SK-N-SH (cell line): ENCODE measurements at regions not wholly inside any gene's neighbourhood (a gene's known extent, or its start where the extent isn't known, plus 50 kb on each side); places are given as distances from the start of the nearest gene placed in this dataset.

Source experiments
- CTCF ChIA-PET: fragments of 300-600, 350-600 bp; formaldehyde crosslinking; extraction: SDS; loops from one replicate; lab custom pipeline; 2021; lab: Yijun Ruan, JAX
- POLR2A ChIA-PET: fragments of 350-600 bp; sonication (Branson Sonifier 250); formaldehyde crosslinking; extraction: SDS; loops from one replicate; lab custom pipeline; 2020; ENCODE audit warnings: antibody characterized with exemption, inconsistent platforms; lab: Yijun Ruan, JAX
- DNase-seq: peaks from one replicate; pipeline ENCODE4 v3.0.0; 2012
- H2AFZ ChIP-seq: fragments of 200-600 bp; sonication (generic); 2 replicates; pipeline ENCODE4 v1.8.1; 2016; ENCODE audit warnings: antibody characterized with exemption, mild to moderate bottlenecking, low read depth
- H3F3A ChIP-seq: fragments of 200-600 bp; sonication (generic); replicated peaks from 2 replicates; pipeline ENCODE3; 2016; ENCODE audit warnings: antibody characterized with exemption, mild to moderate bottlenecking; ENCODE audit not compliant: insufficient read depth
- H3K27ac ChIP-seq, 2 experiments: fragments of 200-500 bp in 1 of 2; fragments of 200-600 bp in 1 of 2; sonication (Bioruptor generic) in 1 of 2; sonication (generic), shearing (Covaris generic) in 1 of 2; 2 replicates each; pipeline versions ENCODE4 v1.5.1 to v1.6.1; 2014 to 2016; ENCODE audit warnings: low read depth in 2 of 2, inconsistent platforms in 1 of 2, low read length in 1 of 2, mild to moderate bottlenecking in 1 of 2, mixed read lengths in 1 of 2
- H3K27me3 ChIP-seq: fragments of 200-600 bp; sonication (generic), shearing (Covaris generic); 2 replicates; pipeline ENCODE4 v1.6.1; 2016; ENCODE audit warnings: mixed run types; ENCODE audit not compliant: insufficient read depth
- H3K36me3 ChIP-seq, 2 experiments: fragments of 200-500 bp in 1 of 2; fragments of 200-600 bp in 1 of 2; sonication (Bioruptor generic) in 1 of 2; sonication (generic) in 1 of 2; replicated peaks in 1 of 2; 2 replicates each; pipeline versions ENCODE3 to v1.5.1; 2014 to 2016; ENCODE audit warnings: low read length in 1 of 2, mild to moderate bottlenecking in 1 of 2; ENCODE audit not compliant: insufficient read depth in 2 of 2, control insufficient read depth in 1 of 2
- H3K4me1 ChIP-seq, 2 experiments: fragments of 200-500 bp in 1 of 2; fragments of 200-600 bp in 1 of 2; sonication (Bioruptor generic) in 1 of 2; sonication (generic), shearing (Covaris generic) in 1 of 2; 2 replicates each; pipeline versions ENCODE4 v1.5.1 to v1.6.1; 2014 to 2016; ENCODE audit warnings: low read depth in 1 of 2, low read length in 1 of 2, mixed run types in 1 of 2; ENCODE audit not compliant: insufficient read depth in 2 of 2, control insufficient read depth in 1 of 2
- H3K4me2 ChIP-seq: fragments of 200-600 bp; sonication (generic), shearing (Covaris generic); 2 replicates; pipeline ENCODE4 v1.6.1; 2017; ENCODE audit warnings: mixed run types
- H3K4me3 ChIP-seq, 2 experiments: fragments of 200-500 bp in 1 of 2; fragments of 200-600 bp in 1 of 2; sonication (Bioruptor generic) in 1 of 2; sonication (generic), shearing (Covaris generic) in 1 of 2; 2 replicates each; pipeline versions ENCODE4 v1.5.1 to v1.8.1; 2014 to 2016; ENCODE audit warnings: low read depth in 2 of 2, inconsistent platforms in 1 of 2, low read length in 1 of 2, mild to moderate bottlenecking in 1 of 2, mixed read lengths in 1 of 2, moderate library complexity in 1 of 2
- H3K79me2 ChIP-seq: fragments of 200-600 bp; sonication (generic); 2 replicates; pipeline ENCODE4 v1.8.1; 2017; ENCODE audit warnings: mild to moderate bottlenecking; ENCODE audit not compliant: insufficient read depth
- H3K9ac ChIP-seq: fragments of 200-600 bp; sonication (generic); 2 replicates; pipeline ENCODE4 v1.6.1; 2017; ENCODE audit warnings: mixed run types
- H3K9me2 ChIP-seq: fragments of 200-600 bp; sonication (generic); 2 replicates; pipeline ENCODE4 v1.6.1; 2017; ENCODE audit warnings: mixed run types
- H3K9me3 ChIP-seq: fragments of 200-600 bp; sonication (generic); 2 replicates; pipeline ENCODE4 v1.6.1; 2017; ENCODE audit warnings: mixed run types, mild to moderate bottlenecking, moderate library complexity
- H4K20me1 ChIP-seq: fragments of 200-600 bp; sonication (generic); 2 replicates; pipeline ENCODE4 v1.6.1; 2017; ENCODE audit warnings: mild to moderate bottlenecking, mixed run types; ENCODE audit not compliant: insufficient read depth
- EZH2phosphoT487 ChIP-seq: fragments of 200-600 bp; sonication (generic); IDR thresholded peaks from 2 replicates; pipeline ENCODE4 v1.6.1; 2017; ENCODE audit warnings: low read depth, mixed run types, mild to moderate bottlenecking, antibody characterized with exemption, moderate library complexity, borderline replicate concordance
- FOSL2 ChIP-seq: IDR thresholded peaks from 2 replicates; pipeline ENCODE4 v1.4.0; 2012; ENCODE audit warnings: low read depth, mild to moderate bottlenecking, moderate library complexity, borderline replicate concordance
- FOXJ3 ChIP-seq: sonication (generic); formaldehyde crosslinking; IDR thresholded peaks from 2 replicates; pipeline ENCODE4 v1.5.1; 2020; ENCODE audit warnings: mild to moderate bottlenecking, missing genetic modification reagents
- GATA2 ChIP-seq: sonication (generic); formaldehyde crosslinking; IDR thresholded peaks from 2 replicates; pipeline ENCODE4 v1.5.0; 2020; ENCODE audit warnings: mild to moderate bottlenecking, missing genetic modification reagents
- IRF3 ChIP-seq: fragments of 150-350 bp; IDR thresholded peaks from 2 replicates; pipeline ENCODE4 v1.6.1; 2016; ENCODE audit warnings: mild to moderate bottlenecking, low read depth, low read length
- REST ChIP-seq: IDR thresholded peaks from 2 replicates; pipeline ENCODE4 v1.6.1; 2012; ENCODE audit warnings: mild to moderate bottlenecking, low read depth, low read length, moderate library complexity
- RFX5 ChIP-seq: IDR thresholded peaks from 2 replicates; pipeline ENCODE4 v1.6.1; 2012; ENCODE audit warnings: mild to moderate bottlenecking, improper control_type of control experiment, low read length
- TCF12 ChIP-seq: IDR thresholded peaks from 2 replicates; pipeline ENCODE4 v1.4.0; 2012
- WGBS: methylation state at CpG from one replicate; pipeline ENCODE4 v1.1.6; 2017; ENCODE audit warnings: low lambda C conversion rate; 5-methylcytosine and 5-hydroxymethylcytosine counted together
- TF ChIP-seq, protein P1 (sequence below): fragments of 200-600 bp; sonication (generic); IDR thresholded peaks from 2 replicates; pipeline ENCODE4 v1.6.1; 2017; ENCODE audit warnings: antibody characterized with exemption, mild to moderate bottlenecking, moderate library complexity
- TF ChIP-seq, protein P2 (sequence below): IDR thresholded peaks from 2 replicates; pipeline ENCODE4 v1.4.0; 2012; ENCODE audit warnings: low read depth

- H3K27ac ChIP-seq = no peak overlapping the region
- H3K9me2 ChIP-seq = no peaks in the 10 kb centered on the region
- no peaks in the 10 kb centered on the region for H3K27me3 ChIP-seq
- TF ChIP-seq GATA2 (CRISPR knock-in tag) (no peak), RFX5 (no peak), TCF12 (no peak), FOSL2 (no peak)
- TF ChIP-seq, protein P1, sequence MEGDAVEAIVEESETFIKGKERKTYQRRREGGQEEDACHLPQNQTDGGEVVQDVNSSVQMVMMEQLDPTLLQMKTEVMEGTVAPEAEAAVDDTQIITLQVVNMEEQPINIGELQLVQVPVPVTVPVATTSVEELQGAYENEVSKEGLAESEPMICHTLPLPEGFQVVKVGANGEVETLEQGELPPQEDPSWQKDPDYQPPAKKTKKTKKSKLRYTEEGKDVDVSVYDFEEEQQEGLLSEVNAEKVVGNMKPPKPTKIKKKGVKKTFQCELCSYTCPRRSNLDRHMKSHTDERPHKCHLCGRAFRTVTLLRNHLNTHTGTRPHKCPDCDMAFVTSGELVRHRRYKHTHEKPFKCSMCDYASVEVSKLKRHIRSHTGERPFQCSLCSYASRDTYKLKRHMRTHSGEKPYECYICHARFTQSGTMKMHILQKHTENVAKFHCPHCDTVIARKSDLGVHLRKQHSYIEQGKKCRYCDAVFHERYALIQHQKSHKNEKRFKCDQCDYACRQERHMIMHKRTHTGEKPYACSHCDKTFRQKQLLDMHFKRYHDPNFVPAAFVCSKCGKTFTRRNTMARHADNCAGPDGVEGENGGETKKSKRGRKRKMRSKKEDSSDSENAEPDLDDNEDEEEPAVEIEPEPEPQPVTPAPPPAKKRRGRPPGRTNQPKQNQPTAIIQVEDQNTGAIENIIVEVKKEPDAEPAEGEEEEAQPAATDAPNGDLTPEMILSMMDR = no peak
- WGBS = 97% methylated on average over 11 of the region's 15 CpGs
- no peaks in the 10 kb centered on the region; the same call in 1 of the 2 replicates for H3K9me3 ChIP-seq
- CTCF ChIA-PET = no interaction called here
- H3K4me3 ChIP-seq = no peak overlapping the region
- H3K9ac ChIP-seq = no peak overlapping the region
- H3K4me2 ChIP-seq = no peak overlapping the region
- POLR2A ChIA-PET = no interaction called here
- H2AFZ ChIP-seq = no peak overlapping the region
- H3K79me2 ChIP-seq = no peaks in the 10 kb centered on the region
- H3K4me1 ChIP-seq = no peaks in the 10 kb centered on the region
- no peak for DNase-seq
- H4K20me1 ChIP-seq = no peaks in the 10 kb centered on the region
- no peaks in the 10 kb centered on the region for H3K36me3 ChIP-seq
- H3F3A ChIP-seq = no peaks in the 10 kb centered on the region
Measured at GRCh38 chr13:64959276-64959675, 2270.9 kb downstream of the PCDH9 start.

GRCh38 chr13:64958106-64958505 lies 2272.0 kb downstream of the PCDH9 start:
- Histone ChIP-seq H3K79me2 (no peaks in the 10 kb centered on the region), H3K9me2 (no peaks in the 10 kb centered on the region), H3F3A (no peaks in the 10 kb centered on the region), H2AFZ (no peak overlapping the region), H3K4me1 (no peaks in the 10 kb centered on the region), H3K4me3 (no peak overlapping the region), H3K4me2 (no peak overlapping the region), H3K9ac (no peak overlapping the region), H3K9me3 (no peaks in the 10 kb centered on the region; the same call in 1 of the 2 replicates), H3K36me3 (no peaks in the 10 kb centered on the region), H3K27ac (no peak overlapping the region), H3K27me3 (no peaks in the 10 kb centered on the region), H4K20me1 (no peaks in the 10 kb centered on the region)
- 95% methylated on average over 8 of the region's 16 CpGs for WGBS
- TF ChIP-seq, protein P2, sequence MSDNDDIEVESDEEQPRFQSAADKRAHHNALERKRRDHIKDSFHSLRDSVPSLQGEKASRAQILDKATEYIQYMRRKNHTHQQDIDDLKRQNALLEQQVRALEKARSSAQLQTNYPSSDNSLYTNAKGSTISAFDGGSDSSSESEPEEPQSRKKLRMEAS = no peak
- no peak for TF ChIP-seq EZH2phosphoT487
- no peak for TF ChIP-seq REST
- TF ChIP-seq IRF3 = no peak
- TF ChIP-seq FOXJ3 (CRISPR knock-in tag) = no peak
- ChIA-PET CTCF (interaction anchor here (1.0 kb wide), 1 partner anchor 24 kb away, joined by 3 read pairs; no protein-coding TSS in a partner anchor), POLR2A (no interaction called here)
- DNase-seq = no peak
